ENCODE measurements at regions not wholly inside any gene's neighbourhood (a gene's known extent, or its start where the extent isn't known, plus 50 kb on each side); places are given as distances from the start of the nearest gene placed in this dataset.

DNA sequence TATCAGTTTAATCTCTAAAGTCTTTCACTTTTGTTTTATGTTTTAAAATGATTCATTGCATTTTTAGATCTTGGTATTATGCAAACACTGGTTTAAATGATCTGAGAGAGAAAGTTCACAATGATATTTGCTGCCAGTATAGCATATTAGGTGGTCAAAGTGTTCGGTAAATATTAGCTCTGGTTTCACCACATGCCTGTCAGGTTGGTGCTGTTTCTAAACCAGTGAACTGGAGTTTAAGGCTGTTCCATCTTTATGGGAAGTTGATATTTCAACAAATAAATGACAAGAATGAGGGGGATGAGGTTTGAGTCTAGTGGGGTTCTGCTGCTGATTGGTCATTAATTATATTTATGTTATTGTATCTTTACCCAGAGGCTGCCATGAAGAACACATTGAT is 436.4 kb downstream of the DCDC2C start:
- TF ChIP-seq SUZ12 (IDR thresholded peaks at IDR 0.05; ENCODE audit: extremely low read depth, insufficient read depth, insufficient read length) (no peak), ZNF274 (IDR thresholded peaks at IDR 0.05; ENCODE audit: low read depth, low read length) (no peak)
